Effector CD8-positive, alpha-beta T cell (primary cell): ENCODE measurements at regions not wholly inside any gene's neighbourhood (a gene's known extent, or its start where the extent isn't known, plus 50 kb on each side); places are given as distances from the start of the nearest gene placed in this dataset.

Experiments used
- DNase-seq: peaks from one replicate; lab custom pipeline; 2025; lab: John Stamatoyannopoulos, UW

DNA sequence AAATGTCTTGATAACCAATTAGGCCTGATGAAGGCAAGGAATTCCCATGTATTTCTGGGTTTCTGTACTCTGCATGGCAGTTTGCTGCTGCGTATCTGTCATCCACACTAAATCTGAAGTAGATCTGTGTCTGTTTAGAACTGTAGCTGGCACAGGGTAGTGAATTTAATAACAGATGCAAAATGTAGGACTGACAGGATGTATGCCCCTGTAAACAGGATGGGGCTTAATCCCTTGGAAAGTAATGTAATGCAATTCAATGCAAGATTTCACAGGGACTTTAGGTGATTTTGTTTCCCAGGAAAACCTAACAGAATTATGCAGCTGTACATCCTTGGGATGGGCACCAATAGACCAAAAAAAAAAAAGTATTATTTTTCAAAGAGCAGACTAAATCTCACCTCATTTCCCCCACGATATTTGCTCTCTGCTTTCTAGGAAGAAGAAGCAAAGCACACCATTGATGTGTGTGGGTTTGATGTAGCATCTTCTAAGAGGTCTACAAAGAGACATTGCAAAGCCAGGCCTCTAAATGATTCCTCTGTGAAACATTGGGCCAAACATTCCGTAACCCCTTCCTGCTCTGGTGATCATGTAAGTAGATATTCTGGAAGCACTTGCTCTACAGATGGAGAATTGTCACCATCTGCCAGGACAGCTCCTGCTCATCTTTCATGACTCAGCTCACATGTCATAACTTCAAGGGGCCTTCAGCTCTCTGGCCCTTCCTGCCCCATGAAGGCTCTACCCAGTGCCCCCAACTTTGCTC, 464.3 kb upstream of the RGMA start:
- no peak for DNase-seq

DNA sequence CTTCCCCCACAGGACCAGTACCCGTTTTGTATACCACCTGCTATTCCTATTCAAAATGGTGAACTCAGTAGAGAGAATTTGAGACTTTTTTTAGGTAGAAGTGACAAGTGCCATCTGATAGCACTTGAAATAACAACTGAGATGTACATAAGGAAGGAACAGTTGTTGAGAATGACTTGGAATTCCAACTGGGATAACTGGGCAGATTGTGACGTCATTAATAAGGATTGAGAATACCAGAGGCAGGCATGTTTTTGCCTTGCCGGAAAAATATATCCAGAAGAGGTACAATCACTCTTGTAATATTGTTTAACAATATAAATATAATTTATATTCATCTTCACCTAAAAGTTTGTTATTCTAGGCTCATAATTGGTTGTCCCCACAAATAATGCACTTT, 454.1 kb upstream of the RGMA start:
- DNase-seq, result no peak

DNA sequence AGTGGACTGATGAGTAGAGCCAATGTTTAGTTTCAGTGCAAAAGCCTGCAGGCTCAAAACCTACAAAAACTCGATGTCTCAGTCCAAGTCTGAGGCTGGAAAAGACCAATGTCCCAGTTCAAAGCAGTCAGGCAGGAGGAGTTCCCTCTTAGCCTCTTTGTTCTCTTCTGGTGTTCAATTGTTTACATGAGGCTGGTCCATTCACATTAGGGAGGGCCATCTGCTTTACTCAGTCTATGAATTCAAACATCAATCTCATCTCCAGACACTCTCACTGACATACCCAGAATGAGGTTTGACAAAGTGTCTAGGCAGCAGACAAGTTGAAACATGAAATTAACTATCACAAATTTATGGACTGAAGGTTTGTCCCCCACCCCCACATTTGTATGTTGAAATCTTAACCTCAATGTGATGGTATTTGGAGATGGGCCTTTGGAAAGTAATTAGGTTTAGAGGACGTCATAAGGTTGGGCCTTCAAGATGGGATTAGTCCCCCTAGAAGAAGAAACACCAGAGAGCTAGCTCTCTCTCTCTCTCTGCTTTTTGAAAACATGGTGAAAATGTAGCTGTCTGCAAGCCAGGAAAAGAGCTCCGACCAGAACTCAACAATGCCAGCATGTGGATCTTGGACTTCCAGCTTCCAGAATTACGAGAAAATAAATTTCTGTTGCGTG, 438.5 kb upstream of the RGMA start:
- DNase-seq, result no peak

DNA sequence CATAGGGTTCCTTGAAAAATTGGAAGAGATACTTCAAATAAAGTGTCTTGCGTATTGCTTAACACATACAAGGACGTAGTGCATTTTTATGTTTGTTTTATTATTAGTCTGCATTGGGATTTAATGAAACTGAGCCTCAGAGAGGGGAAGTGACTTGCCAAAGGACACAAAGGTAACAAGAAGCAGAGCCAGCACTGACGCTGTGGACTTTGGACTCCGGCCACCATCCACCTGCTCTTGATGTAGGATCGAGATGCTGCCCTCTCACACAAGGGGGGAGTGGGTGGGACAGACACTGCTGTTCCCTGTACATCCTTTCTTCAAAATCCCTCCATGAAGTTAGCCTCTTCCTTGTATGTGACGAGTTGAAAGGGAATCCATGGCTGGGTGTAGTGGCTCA, 435.4 kb upstream of the RGMA start:
- DNase-seq, result no peak

DNA sequence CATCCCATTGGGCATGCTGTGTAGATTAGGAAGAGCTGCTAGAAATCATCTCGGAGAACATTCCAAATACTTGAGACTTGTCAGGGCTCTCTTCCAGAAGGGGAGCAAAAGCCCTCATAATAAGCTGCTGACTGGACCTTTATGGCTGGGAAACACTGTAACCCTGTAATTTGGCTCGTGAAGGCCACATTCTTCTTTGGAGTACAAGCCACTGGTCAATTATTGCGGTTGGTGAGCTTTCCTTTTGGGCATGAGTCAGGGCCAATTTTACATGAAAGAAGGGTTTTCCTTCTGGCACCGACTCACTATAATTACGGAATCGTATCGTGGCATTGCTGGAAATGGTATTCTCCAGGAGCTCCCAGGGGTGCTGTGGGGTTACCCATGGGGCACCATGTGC, 434.5 kb upstream of the RGMA start:
- no peak for DNase-seq

DNA sequence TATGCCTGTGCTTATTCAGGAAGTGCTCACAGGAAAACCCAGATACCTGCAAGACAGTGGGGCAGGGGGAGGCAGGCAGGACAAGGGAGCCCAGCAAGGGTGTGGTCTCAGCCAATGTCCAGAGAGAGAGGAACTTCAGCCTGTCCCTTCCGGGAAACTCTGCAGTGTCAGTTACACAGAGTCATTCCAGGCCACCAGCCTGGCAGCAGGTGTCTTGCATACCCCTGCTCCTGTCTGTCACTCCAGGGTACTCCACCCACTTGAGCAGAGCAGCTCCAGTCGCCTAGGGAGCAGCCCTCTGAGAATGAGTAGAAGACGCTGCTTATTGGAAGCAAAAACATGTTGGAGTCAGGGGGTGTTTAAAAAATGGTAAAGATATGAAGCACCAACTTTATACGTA, 431.2 kb upstream of the RGMA start:
- no peak for DNase-seq

DNA sequence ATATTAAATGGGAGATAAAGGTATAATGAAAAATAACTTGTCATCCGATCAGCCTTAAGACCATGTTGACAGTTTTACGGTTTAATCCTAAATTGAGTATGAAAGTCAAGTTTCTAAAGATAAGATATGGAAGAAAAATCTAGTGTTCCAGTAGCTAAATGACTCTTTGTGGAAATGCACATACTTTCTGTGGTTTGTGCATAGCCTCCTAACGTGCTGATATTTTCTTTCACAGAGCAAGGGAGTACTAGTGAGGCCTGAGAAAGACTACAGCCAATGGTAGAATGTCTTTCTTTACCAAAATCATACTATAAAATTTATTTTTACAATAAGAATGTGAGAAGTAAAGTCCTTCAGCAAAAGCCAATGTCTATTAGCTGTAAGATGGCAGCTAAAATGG, 430.6 kb upstream of the RGMA start:
- DNase-seq, result no peak

DNA sequence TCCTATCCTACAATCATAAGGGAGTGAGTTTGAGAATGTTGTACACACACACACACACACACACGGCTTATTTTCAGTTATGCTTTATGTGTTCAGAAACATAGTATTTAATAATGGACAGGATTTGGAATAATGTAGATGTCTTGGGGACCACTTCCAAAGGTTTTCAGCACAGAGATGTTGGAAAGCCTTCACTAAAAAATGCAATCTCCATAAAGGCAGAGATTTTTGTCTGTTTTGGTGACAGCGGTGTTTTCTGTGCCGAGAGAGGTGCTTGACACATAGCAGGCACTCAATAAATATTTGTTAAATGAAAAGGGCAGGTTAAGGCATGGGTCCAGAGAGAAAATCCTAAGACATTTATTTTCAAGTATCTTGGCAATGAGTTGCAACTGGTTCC, 428.2 kb upstream of the RGMA start:
- DNase-seq, result no peak

DNA sequence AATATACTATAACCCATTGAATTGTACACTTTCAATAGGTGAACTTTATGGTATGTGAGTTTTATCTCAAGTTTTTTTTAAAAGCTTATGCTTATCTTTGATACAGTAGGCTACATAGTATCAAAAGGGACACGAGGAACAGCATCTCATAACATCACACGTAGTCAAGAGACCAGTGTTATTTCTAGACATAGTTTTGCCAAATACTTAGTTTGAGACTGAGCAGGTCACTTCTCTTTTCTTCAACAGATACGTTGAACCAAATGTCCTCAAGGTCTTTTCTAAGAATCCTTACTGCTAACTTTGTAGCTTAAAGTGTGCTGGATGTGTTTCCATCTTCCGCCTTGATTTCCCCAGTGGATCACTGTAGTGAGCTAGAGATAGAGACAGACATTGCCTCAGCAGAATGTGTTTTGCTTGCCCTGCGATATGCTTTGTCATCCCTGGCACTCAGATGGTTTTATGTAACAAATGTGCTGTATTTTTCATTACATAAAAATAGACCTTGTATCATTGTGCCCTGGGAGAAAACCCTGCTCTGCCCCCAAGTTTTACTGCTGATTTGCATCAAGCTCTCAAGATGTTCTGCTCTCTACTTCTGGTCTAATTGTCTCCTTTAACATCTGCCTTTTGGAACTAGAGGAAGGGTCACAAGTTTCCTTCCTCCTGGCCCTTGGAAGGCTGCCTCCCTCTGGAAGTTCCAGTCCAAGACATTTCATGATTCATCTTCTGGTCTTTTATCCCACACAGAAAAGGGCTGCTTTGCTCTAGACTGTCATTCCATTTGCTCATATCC, 426.4 kb upstream of the RGMA start:
- DNase-seq, result no peak

DNA sequence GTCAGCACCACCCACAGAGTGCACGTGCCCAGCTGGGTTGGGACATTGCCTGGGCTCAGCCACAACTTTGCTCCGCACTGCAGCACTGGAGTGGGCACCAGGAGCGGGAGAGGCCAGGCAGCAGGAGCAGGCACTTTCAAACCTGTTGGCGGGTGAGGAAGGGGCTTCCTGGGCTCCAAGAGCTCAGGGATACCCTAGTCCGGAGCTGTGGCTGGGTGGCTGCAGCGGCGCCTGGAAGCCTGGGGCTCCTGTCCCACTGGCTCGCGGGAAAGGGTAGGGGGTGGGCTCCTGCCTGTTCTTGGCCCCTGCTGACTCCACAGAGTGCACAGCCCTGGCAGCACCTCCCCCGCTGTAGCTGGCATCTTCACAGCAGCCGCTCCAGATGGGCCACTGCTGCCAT, 417.6 kb upstream of the RGMA start:
- no peak for DNase-seq

DNA sequence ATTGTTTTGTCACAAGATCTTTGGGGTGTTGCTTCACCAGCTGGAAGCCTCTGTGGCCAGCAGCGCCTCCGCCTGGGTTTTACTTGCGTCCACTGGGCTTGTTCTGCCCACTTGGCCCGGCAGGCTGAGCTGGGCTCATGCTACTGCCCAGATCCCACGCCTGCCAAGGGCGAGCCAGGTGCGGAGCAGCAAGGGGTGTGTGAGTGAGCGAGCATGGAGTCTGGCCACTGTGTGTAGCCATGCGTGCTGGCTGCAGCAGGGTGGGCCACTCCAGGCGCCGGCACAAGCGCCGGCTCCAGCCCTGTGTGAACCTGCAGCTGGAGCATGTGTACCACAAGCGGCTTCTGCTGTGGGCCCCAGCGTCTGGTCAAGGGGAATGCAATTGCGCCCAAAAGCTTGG, 416.5 kb upstream of the RGMA start:
- no peak for DNase-seq

DNA sequence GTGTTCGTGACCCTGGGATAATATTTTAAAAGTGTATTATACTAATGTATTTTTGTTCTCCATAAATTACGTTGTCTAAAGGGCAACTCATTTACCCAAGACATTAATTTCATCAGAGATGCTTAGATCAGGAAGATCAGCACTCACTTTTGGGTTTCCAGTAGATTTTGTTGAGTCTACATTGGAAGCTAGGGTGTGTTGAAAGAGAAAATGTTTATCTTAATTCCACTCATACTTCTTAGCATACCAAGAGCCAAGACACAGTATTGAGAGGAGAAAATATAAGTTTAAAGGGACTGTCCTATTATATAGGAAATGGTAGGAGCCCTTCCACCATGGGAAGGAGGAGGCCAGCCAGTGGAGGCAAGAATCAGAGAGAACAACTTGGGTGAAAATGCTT, 412.9 kb upstream of the RGMA start:
- no peak for DNase-seq

DNA sequence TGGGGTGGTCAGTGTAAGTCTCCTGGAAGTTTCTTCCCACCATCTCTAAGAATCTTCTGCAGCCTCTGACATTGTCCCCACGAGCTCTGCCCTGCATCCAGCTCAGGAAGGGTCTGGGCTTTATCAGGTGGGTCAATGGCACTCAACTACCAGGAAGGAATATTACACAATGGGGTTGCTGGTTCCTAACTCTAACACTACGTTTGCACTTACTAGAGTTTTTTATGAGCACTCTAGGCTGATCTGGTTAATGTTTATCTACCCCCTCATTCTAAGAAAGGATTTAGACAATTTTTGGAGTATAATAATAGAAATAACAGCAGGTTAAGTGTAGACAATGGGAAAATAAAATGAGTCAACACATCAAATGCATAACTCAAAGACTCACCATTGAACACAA, 411.1 kb upstream of the RGMA start:
- DNase-seq, result no peak

DNA sequence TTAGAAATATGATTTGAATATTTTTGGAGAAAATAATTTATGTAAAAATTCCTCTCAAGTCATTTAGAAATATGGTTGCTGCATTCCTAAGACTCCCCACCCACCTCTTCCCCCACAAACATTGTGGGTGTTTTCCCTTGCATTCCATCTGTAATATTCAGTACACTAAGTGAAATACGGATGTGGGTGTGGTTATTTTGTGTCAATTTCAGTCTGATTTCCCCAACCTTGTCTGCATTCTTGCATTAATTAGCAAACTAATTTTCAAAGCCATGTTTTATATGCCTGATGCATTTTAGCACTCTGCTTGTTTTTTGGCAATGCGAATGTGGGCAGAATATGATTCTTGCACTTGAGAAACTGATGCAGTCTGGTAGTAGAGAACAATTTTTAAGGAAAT, 408.3 kb upstream of the RGMA start:
- DNase-seq, result no peak

DNA sequence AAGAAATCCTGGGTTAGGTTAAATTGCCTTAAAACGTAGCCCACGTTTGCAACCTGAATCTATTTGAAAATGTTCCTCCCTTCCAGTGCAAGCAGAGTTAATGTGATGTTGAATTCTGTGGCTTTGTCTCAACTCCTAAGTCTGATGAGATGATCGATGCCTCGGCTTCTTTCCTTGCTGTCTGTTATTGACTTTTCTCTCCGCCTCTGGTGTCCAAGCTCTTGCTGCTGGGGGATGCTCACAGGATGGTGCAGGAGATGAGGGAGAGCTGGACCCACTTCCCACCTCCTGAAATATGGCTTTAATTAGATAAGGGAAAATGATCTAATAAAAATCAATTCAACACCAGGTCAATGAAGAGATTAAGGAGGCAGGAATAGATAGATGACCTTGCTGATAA, 407.9 kb upstream of the RGMA start:
- DNase-seq, result no peak

DNA sequence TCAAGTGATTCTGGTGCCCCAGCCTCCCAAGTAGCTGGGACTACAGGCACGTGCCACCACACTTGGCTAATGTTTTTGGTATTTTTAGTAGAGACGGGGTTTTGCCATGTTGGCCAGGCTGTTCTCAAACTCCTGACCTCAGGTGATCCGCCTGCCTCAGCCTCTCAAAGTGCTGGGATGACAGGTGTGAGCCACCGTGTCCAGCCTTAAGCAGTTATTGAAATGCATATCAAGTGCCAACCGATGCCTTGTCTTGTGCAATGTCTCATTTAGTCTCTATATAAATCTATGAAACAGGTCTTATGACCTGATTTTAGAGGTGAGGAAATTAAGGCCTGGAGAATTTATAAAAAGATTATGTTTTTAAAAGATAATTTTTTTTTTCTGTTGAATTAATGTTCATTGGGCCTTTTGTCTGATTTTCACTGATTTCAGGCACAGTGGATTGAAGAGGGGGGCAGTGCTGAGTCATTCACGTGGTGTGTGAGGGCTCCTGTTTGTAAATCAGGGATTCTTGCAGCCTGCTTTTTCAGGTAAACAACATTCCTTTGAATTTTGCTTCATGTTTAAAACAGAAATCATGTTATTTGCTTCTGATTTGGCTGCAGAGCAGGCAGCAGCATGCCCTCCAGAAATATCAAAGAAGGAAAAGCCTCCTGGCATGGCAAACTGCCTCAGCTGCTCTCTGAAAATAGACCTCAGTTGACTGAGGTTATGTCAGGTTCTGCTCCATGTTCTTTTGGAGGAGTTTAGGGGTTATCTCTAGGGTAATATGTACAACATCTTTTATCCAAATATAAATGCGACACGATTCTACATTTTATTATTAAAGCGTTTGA, 407.0 kb upstream of the RGMA start:
- DNase-seq, result no peak

DNA sequence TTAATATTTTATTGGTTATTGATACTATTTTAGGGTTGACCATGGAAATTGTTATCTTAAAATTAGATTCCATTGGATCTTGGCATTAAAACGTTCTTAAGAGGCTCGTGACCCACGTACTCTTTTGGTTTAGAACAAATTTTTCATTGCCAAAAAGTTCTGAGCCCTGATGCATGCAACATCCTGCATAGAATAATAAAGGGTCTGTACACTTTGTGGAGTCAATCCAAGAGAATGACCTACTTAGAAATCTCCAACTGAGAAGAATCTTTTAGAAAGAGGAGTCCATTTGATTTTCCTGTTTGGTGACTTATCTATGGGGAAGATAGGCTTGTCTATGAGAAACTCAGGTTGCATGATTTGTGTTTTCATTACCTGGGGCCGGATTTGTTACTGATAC, 404.2 kb upstream of the RGMA start:
- no peak for DNase-seq

DNA sequence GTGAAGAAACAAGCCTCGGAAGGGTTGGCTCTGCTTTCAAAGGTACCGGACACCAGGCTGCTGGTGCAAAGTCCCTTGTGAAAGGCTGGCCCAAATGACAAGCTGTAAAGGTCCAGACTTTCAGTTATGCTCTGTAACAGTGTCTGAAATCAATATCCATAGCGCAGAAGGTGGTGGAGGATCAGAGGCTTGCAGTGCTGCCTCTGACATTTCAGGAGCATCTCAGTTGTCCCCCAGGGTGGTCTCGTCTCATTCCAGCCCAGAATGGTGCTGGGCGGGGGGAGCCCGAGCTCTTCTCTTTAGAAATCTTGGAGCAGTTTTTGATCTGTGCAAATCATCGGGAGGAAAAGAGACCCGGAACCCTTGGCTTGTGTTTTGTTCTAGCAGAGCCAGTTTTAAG, 402.3 kb upstream of the RGMA start:
- DNase-seq, result no peak

DNA sequence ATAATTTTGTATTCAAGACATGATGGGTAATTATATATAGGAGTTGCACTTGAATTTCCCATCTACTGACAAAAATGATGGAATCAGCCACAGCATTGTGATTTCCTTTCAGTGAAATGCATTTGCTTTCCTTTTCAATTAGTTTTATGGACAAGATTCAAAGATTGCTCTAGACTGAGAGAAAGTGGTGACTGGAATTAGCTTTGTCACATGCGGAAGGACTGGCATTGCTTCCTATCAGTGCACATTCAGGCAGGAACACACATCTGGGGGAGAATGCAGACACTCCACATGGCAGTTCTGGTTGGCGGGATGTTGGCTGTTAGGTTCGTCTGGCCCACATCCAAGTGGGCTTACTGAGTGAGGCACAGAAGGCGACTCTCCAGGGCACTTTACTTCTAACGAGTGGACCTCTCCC, 399.3 kb upstream of the RGMA start:
- no peak for DNase-seq

DNA sequence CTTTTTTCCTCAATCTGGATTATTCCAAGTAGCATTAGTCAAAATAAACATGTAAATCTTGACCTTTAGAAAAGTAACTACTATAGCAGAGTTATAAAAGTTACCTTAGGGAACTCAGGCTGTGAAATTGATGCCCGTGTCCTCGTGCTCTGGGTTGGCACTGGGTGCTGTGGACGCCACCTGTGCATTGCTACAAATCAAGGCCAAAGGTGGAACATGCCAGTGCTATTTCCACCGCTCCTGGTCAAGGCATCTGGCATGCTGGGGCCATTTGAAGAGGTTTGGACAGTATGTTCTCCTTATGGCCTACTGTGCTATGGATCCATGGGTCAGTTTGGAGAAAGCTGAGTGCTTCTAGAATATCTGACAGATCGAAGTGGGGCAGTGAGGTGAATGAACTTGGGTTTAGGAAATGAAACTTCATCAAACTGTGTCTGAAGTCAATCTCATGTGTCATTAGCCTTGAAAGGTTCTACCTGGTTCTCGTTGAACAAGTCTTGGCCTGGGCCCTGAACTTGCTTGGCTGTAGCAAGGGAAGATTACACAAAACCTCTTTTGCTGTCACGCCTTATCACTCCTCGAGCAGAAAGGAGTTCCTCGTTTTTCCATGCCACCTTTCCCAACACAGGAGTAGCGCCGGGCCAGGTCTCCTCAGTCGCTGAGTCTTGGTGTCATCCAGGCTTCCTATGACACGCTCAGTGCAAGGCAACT, 397.6 kb upstream of the RGMA start:
- no peak for DNase-seq
